Peyer's patch (tissue), 4 donors: ENCODE measurements at regions not wholly inside any gene's neighbourhood (a gene's known extent, or its start where the extent isn't known, plus 50 kb on each side); places are given as distances from the start of the nearest gene placed in this dataset.

Experiments used
- DNase-seq, 3 donors: peaks; one replicate each; pipeline ENCODE4 v3.0.0-alpha.2; 2017 to 2019
- H3K27ac ChIP-seq, 4 donors: fragments of 200-600 bp; sonication (generic); one replicate each; pipeline ENCODE4 v1.5.1; 2016 to 2019
- H3K27me3 ChIP-seq, 2 donors: fragments of 200-600 bp; sonication (generic); one replicate each; pipeline ENCODE4 v1.5.1; 2019
- H3K36me3 ChIP-seq, 3 donors: fragments of 200-600 bp; sonication (generic); one replicate each; pipeline ENCODE4 v1.5.1; 2016 to 2019
- H3K4me1 ChIP-seq, 4 donors: fragments of 200-600 bp; sonication (generic); one replicate each; pipeline ENCODE4 v1.5.1; 2016 to 2019
- H3K4me3 ChIP-seq, 4 donors: fragments of 200-600 bp; sonication (generic); 1 replicate in 3 of 4; 2 replicates in 1 of 4; pipeline ENCODE4 v1.5.1; 2016 to 2019; ENCODE audit warnings: mild to moderate bottlenecking in 1 of 4
- H3K9me3 ChIP-seq, 4 donors: fragments of 200-600 bp; sonication (generic); one replicate each; pipeline ENCODE4 v1.5.1; 2016 to 2019; ENCODE audit warnings: mild to moderate bottlenecking in 1 of 4
- POLR2A ChIP-seq, 2 donors: fragments of 450-650 bp; IDR thresholded peaks; one replicate each; pipeline ENCODE4 v1.5.1; 2017; ENCODE audit warnings: antibody characterized with exemption in 2 of 2, mild to moderate bottlenecking in 2 of 2, moderate library complexity in 2 of 2
- TF ChIP-seq, protein P1 (sequence below), 6 experiments: fragments of 450-650 bp in 4 of 6; fragments of 200-600 bp in 2 of 6; sonication (generic) in 1 of 6; IDR thresholded peaks; one replicate each; pipeline ENCODE4 v1.5.1; 2017 to 2019; ENCODE audit warnings: antibody characterized with exemption in 6 of 6, mild to moderate bottlenecking in 3 of 6, moderate library complexity in 1 of 6

DNA sequence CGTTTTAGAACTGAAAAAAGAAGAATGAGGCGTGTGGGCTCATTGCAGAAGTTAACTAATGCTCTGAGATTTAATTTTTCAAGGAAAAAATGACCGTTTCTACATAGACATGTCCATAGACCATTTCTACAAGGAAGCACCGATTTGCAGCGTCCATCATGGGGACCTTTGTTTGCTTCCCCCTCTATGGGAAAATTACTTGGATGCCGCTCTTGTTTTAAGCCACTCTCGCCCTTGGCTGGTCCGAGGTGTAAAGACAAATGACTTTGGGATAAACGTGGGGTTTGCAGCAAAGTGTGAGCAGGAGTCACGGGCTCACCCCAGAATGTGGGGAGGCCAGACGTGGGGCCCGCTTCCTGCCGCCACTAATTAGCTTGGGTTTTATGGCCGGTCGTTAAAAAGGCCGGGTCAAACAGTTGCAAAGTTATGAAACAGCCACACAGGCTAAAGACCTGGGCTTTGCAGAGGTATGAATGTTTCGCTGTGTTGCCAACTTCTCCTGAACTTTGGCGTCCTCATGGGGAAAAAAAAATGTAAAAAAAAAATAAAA lies 235.9 kb downstream of the SHOX start:
- no peak for DNase-seq
- no peaks in the 10 kb centered on the region for H3K27me3 ChIP-seq
- no peaks in the 10 kb centered on the region for H3K36me3 ChIP-seq
- TF ChIP-seq POLR2A (IDR thresholded peaks at IDR 0.05) = no peak
- TF ChIP-seq, protein P1, sequence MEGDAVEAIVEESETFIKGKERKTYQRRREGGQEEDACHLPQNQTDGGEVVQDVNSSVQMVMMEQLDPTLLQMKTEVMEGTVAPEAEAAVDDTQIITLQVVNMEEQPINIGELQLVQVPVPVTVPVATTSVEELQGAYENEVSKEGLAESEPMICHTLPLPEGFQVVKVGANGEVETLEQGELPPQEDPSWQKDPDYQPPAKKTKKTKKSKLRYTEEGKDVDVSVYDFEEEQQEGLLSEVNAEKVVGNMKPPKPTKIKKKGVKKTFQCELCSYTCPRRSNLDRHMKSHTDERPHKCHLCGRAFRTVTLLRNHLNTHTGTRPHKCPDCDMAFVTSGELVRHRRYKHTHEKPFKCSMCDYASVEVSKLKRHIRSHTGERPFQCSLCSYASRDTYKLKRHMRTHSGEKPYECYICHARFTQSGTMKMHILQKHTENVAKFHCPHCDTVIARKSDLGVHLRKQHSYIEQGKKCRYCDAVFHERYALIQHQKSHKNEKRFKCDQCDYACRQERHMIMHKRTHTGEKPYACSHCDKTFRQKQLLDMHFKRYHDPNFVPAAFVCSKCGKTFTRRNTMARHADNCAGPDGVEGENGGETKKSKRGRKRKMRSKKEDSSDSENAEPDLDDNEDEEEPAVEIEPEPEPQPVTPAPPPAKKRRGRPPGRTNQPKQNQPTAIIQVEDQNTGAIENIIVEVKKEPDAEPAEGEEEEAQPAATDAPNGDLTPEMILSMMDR (IDR thresholded peaks at IDR 0.05) = no peak
- H3K9me3 ChIP-seq = no peaks in the 10 kb centered on the region
- H3K27ac ChIP-seq = no peak overlapping the region
- no peak overlapping the region for H3K4me3 ChIP-seq
- H3K4me1 ChIP-seq = no peaks in the 10 kb centered on the region

DNA sequence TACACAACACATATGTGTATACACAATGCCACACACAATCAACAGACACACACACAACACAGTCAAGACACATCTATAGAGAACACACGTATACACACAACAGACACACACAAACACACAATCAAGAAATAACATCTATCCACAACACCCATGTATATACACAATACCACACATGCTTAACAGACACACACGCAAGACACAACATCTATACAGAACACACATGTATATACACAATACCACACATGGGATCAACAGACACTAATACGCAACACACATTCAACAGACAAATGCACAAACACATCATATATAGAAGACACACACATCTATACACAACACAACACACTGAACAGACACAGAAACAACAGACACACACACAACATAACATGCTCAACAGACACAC lies 234.8 kb downstream of the SHOX start:
- no peaks in the 10 kb centered on the region for H3K4me1 ChIP-seq
- no peaks in the 10 kb centered on the region for H3K9me3 ChIP-seq
- no peak for DNase-seq
- no peaks in the 10 kb centered on the region for H3K36me3 ChIP-seq
- H3K27me3 ChIP-seq = no peaks in the 10 kb centered on the region
- no peak for TF ChIP-seq POLR2A (IDR thresholded peaks at IDR 0.05)
- TF ChIP-seq, protein P1 (IDR thresholded peaks at IDR 0.05) = no peak
- H3K27ac ChIP-seq = no peak overlapping the region
- H3K4me3 ChIP-seq = no peak overlapping the region

DNA sequence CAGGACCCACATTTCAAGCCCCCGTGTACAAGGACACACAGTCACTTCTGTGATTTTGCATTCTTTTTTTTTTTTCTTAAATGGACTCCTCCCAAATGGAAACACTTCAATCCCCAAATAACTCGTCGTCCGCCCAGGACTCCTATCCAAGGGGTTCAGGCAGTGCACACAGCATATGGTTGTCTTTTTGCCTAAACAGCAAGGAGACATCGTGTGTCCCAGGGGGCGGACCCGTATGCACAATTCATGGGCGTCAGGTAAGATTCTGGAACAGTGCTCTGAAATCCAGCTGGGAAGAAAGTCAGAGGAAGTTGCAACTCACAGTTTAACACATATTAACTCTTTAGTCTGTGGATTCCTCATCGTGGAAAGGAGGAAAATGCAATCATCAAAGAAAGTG lies 231.3 kb downstream of the SHOX start:
- TF ChIP-seq, protein P1 (IDR thresholded peaks at IDR 0.05) = no peak
- TF ChIP-seq POLR2A (IDR thresholded peaks at IDR 0.05) = no peak
- Histone ChIP-seq H3K27me3 (no peaks in the 10 kb centered on the region), H3K9me3 (no peaks in the 10 kb centered on the region), H3K36me3 (no peaks in the 10 kb centered on the region), H3K4me3 (no peak overlapping the region), H3K27ac (no peak overlapping the region), H3K4me1 (no peaks in the 10 kb centered on the region)
- DNase-seq = no peak

DNA sequence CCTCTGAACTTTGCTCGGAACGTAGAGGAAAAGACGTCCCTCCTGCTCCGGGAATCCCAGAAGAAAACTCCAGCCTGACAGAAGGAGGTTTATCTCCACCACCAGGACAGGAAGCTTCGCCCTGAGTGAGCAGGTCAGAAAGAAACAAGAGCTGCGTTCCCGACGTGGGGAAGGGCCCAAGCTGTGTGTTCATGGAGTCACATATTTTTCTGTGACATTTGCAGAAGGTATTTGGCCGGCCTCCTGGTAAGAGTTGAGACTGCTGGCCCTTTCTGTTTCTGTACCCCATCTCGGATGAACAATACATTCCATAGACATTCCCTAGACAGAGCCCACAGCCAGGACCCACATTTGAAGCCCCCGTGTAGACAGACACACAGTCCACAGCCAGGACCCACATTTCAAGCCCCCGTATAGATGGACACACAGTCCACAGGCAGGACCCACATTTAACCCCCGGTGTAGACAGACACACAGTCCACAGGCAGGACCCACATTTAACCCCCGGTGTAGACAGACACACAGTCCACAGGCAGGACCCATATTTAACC lies 230.8 kb downstream of the SHOX start:
- no peak for DNase-seq
- no peak overlapping the region for H3K27ac ChIP-seq
- H3K27me3 ChIP-seq = no peaks in the 10 kb centered on the region
- TF ChIP-seq, protein P1 (IDR thresholded peaks at IDR 0.05) = no peak
- TF ChIP-seq POLR2A (IDR thresholded peaks at IDR 0.05) = no peak
- no peaks in the 10 kb centered on the region for H3K4me1 ChIP-seq
- H3K36me3 ChIP-seq = no peaks in the 10 kb centered on the region
- no peaks in the 10 kb centered on the region for H3K9me3 ChIP-seq
- H3K4me3 ChIP-seq = no peak overlapping the region

DNA sequence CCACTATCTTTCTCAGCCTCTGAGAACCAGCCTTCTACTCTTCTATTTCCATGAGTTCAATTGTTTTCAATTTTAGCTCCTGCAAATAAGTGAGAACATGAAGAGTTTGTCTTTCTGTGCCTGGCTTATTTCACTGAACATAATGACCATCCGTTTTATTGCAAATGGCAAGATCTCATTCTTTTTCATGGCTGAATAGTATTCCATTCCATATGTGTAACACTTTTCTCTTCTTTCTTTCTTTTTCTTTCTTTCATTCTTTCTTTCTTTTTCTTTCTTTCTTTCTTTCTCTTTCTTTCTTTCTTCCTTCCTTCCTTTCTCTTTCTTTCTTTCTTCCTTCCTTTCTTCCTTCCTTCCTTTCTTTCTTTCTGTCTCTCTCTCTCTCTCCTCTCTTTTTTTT lies 228.7 kb downstream of the SHOX start:
- no peaks in the 10 kb centered on the region for H3K9me3 ChIP-seq
- H3K4me1 ChIP-seq = no peaks in the 10 kb centered on the region
- no peaks in the 10 kb centered on the region for H3K27me3 ChIP-seq
- no peak for DNase-seq
- H3K4me3 ChIP-seq = no peak overlapping the region
- TF ChIP-seq, protein P1 (IDR thresholded peaks at IDR 0.05) = no peak
- no peak for TF ChIP-seq POLR2A (IDR thresholded peaks at IDR 0.05)
- H3K27ac ChIP-seq = no peak overlapping the region
- H3K36me3 ChIP-seq = no peaks in the 10 kb centered on the region
